Upper lobe of left lung (tissue), 4 donors: ENCODE measurements at regions not wholly inside any gene's neighbourhood (a gene's known extent, or its start where the extent isn't known, plus 50 kb on each side); places are given as distances from the start of the nearest gene placed in this dataset.

Source experiments
- EP300 ChIP-seq, 4 donors: sonication (generic); formaldehyde crosslinking; IDR thresholded peaks; one replicate each; pipeline ENCODE4 v1.5.1; 2017; ENCODE audit warnings: antibody characterized with exemption in 4 of 4, control low read depth in 2 of 4
- POLR2A ChIP-seq, 4 donors: fragments of 450-650 bp; IDR thresholded peaks; one replicate each; pipeline ENCODE4 v1.5.1; 2016 to 2017; ENCODE audit warnings: antibody characterized with exemption in 4 of 4, mild to moderate bottlenecking in 2 of 4
- POLR2AphosphoS5 ChIP-seq, 2 donors: sonication (generic); formaldehyde crosslinking; IDR thresholded peaks; one replicate each; pipeline ENCODE4 v1.5.1; 2017; ENCODE audit warnings: antibody characterized with exemption in 2 of 2
- TF ChIP-seq, protein P1 (sequence below), 6 experiments: fragments of 450-650 bp in 4 of 6; fragments of 200-600 bp in 2 of 6; sonication (generic) in 2 of 6; IDR thresholded peaks; one replicate each; pipeline ENCODE4 v1.5.1; 2016 to 2019; ENCODE audit warnings: antibody characterized with exemption in 6 of 6

DNA sequence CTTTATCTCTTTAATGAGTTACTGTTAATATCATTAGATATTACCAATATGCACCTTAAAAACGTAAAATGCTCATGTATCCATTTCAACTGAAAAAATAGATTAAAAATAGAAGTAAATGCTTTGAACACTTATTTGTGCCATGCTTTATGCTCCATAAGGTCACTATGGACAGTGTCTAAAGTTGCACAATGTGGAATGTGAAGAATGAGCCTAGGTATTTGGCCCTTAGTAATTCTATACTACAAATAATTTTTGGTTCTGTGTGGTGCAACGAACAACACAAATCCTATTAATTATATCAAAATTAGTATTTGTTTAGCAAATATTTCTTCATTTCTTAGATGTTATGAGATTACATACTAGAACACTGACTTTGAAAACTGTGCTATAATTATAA lies 469.9 kb upstream of the TUSC1 start:
- TF ChIP-seq, protein P1, sequence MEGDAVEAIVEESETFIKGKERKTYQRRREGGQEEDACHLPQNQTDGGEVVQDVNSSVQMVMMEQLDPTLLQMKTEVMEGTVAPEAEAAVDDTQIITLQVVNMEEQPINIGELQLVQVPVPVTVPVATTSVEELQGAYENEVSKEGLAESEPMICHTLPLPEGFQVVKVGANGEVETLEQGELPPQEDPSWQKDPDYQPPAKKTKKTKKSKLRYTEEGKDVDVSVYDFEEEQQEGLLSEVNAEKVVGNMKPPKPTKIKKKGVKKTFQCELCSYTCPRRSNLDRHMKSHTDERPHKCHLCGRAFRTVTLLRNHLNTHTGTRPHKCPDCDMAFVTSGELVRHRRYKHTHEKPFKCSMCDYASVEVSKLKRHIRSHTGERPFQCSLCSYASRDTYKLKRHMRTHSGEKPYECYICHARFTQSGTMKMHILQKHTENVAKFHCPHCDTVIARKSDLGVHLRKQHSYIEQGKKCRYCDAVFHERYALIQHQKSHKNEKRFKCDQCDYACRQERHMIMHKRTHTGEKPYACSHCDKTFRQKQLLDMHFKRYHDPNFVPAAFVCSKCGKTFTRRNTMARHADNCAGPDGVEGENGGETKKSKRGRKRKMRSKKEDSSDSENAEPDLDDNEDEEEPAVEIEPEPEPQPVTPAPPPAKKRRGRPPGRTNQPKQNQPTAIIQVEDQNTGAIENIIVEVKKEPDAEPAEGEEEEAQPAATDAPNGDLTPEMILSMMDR (IDR thresholded peaks at IDR 0.05), result no peak
- TF ChIP-seq POLR2A (IDR thresholded peaks at IDR 0.05) (no peak), POLR2AphosphoS5 (IDR thresholded peaks at IDR 0.05) (no peak), EP300 (IDR thresholded peaks at IDR 0.05) (no peak)
